HK-2 (cell line): ENCODE measurements at regions not wholly inside any gene's neighbourhood (a gene's known extent, or its start where the extent isn't known, plus 50 kb on each side); places are given as distances from the start of the nearest gene placed in this dataset.

ENCODE experiments used
- DNase-seq: peaks from one replicate; pipeline ENCODE4 v3.0.0-alpha.2; 2018; ENCODE audit not compliant: unreplicated experiment

DNA sequence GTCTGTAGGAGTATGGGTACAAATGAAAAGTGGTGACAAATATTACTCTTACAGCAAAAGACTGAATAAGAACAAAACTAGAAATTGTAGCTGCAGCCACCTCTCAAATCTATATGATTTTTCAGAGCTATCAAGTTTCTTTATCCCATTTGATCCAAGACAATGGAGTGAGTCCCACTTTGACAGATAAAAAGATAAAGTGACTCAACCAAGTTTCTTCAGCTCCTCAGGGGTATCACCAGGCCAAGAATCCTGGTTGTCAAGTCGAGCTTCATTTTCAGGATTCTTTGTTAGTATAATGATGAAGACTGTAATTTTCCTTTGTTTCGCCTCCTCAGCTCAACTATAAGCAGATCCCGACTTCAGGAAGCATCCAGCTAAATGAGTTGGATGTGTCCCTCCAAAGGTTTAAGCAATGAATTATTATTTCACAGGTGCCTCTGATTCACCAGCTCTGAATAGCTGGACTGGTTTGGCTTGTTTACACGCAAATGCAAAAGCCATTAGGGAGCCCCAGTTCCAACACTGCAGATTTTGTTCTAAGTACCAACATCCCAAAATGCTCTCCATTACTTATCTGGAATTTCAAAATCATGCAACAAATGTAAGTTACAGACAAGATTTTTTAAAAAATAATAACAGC lies 238.9 kb downstream of the MAFB start:
- DNase-seq = no peak

DNA sequence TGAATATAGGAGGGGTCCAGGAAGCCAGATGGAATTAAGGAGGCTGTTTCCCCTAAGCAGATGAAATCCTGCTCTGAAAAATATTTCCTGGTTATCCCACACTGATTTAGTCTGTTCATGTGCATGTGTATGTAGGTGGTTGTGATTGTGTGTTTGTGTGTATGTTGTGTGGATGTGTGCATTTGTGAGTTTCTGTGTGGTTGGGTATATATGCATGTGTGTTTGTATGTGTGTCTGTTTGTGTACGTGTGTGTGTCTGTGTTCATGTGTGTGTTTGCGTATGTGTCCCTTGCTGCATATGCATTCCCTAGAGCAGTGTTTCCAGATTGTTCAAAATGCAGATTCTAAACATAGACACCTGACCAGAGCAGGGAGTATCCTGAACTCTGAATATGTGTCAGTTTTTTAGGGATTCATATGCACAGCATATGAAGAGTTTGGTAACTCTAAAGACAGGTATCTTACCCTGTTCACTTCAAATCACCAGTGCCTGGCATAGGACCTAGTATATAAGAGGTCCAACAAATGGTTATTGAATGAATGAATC lies 239.8 kb downstream of the MAFB start:
- DNase-seq = no peak

DNA sequence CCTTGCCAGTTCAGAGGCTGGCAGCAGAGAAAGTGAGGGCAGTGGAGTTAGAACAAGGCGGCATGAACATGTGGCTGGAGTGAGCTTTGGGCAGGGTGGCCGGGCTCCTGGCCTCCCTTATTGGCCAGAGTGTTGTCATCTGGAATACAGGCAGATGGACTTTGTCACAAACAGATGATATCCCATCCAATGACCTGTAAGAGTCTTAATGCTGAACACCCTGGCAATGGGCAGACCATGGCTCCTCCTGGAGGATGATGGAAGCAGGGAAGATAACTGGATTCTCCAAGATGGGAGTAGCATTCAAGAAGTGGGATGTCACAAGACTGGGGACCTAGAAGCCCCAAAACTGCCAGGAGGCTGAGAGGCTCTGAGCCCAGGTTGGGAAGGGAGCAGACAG lies 242.1 kb downstream of the MAFB start:
- DNase-seq = no peak

DNA sequence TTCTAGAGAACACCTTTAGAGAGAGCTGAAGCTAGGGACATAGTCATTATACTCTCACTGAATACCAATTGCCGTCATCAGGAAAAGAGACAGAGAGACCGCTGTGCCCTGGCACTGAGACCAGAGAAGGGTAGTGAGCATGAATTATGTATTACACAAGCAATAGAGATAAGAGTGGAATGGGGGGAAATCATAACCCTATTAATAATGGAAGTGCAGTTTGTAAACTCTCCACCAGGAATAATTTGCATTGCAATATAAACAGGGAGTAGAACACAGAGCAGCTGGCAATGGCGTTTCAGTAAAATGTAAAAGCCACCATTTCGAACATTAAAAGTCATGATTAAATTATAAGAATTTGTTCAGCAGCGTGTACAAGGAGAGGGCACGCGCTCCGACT lies 244.5 kb downstream of the MAFB start:
- no peak for DNase-seq

DNA sequence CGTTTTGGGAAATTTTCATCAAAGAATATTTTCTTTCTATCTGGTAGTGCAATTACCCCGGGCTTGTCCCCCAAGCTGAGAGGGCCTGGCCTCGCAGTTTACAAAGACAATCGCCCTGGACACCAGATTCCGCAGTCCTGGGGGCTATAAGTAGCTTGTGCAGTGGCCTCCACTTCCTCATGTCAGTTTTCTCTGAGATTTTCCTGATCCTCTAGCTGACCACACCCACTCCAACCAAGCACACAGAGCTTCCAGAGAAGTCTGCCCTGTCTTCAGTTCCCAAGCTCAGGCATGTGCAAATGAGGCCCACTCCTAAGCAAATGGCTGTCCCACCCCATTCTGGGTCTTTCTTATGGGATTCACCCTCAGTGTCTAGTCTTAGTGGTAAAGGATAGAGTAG lies 245.3 kb downstream of the MAFB start:
- no peak for DNase-seq

DNA sequence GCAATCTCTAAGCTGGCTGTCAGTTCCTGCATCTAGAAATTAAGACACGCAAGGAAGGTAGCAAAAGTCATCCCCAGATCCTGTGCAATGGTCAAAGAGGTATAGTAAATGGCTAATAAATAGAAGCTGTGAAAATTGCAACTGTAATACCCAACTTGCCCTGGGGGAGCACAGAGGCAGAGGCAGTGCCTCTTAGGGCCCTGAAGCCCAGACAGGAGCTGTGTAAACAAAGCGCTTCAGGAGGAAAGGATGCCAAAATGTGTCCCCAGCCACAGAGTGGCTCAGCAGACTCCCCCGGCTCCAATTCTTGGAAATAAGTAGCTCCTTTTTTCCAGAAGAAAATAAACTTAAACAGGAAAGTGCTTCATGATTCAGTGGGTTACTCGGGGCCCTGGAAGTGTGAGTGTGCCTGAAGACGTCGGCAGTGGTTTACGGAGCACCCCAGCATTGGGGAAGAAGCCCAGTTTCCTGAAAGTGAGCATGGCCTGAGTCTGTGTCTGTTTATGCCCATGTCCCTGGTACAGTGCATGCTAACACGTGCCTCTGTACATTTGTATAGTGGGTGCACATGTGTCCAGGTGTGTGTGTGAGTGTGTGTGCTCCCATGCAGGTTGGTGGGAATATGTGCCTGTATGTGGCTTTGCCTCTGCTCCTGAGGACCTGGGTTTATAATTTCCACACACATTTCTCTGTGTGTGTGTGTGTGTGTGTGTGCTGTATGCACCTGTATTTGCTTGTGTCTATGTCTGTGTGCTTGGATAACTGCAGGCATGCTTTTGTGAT lies 246.7 kb downstream of the MAFB start:
- DNase-seq = no peak

DNA sequence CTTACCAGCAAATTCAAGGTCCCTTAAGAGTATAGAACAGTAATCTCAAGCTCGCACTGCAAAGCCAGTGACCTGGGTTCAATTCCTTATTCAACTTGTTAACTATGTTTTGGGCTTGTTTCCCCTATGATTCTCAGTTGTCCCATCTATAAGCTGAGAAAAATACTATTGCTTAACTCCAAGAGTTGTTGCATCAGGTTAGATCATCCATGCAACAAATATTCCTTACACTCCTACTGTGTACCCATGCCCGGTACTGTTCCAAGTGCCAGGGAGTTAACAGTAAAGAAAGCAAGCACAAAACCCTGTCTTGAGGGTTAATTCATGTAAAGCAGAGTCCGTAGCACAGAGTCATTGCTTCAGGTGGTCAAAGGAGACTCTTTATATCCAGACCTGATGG lies 247.3 kb downstream of the MAFB start:
- DNase-seq = no peak

DNA sequence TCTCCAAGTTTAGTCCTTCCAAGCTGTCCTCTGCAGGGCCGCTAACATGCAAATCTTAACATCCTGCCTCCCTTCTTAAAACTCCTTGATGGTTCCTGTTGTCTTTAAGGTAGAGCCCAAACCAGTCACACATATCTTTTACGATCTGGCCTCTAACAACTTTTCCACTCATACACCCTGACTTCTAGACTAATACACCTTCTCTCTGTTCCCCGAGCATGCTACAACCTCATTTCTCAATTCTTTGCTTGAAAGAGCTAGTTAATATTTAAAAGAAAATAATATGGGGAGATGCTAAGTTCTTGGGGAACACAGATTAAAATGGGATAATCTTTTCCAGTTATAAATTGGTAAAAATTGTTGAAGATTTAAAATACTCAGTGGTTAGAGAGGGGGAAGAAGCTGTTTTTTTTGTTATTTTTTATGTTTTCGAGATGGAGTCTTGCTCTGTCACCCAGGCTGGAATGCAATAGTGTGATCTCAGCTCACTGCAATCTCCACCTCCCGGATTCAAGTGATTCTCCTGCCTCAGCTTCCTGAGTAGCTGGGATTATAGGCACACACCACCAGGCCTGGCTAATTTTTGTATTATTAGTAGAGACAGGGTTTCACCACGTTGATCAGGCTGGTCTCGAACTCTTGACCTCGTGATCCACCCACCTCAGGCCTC lies 250.7 kb downstream of the MAFB start:
- no peak for DNase-seq

DNA sequence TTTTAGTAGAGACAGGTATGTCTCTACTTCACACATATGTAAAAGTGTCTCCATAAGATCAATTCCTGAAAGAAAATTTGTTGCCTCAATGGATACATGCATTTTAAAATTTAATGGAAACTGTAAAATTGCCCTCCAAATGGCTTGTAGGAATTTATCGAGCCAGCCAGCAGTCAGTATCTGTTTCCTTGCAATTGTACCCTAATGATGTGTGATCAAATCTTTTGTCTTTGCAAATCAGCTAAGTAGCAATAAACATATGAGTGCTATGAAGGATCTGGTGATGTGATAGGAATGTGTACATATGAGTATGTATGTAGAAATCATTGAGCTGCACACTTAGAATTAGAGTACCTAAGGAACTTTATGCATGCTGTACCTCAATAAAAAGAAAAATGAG lies 253.0 kb downstream of the MAFB start:
- DNase-seq = no peak

DNA sequence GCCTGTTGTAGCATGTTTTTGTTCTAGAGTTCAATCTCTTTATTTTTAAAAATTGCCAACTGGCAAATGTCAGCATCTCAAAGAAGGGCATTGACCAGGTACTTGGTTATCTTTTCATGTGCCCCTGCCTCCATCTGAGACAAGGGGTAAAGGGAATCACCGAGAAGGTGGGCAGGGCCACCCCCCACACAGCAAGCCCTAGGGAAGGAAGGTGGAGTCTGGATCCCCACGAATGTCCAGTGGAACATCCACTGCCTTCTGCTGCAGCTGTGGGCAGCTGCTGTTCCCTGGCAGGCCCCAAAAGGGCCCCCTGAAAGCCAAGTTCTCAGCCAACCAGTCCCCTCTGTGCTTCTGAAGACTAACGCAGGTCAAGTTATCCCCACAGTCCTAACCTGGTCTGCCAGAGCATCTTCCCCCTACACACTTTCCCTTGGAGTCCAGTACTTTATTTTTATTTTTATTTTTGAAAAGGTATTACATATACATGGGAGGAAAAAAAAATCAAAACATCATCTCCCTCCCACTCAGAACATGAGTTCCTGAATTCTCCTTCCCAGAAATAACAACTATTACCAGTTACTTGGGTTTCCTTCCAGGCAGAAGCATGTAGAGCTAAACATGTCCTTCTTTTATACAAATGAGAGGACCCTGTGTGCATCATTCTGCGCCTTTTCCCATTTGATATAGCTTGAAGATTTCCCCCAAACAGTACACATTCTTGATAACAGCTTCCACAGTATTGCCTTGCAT lies 253.7 kb downstream of the MAFB start:
- DNase-seq = no peak

DNA sequence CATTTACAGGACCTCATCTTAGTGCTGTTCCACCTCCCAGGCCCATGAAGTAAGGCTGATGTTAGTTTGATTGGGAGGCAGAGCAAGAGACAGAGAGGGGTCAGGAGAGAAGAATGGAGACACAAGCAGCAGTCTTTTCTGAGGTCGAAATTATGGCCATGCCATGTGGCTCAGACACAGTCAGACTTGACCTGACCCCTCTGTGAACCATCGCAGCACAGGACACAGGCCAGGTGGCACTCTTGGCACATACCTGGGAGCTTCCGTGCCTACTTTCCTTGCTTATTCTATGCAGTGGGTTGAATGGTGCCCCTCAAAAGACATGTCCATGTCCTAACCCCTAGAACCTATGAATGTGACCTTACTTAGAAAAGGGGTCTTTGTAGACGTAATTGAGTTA lies 254.9 kb downstream of the MAFB start:
- DNase-seq = no peak

DNA sequence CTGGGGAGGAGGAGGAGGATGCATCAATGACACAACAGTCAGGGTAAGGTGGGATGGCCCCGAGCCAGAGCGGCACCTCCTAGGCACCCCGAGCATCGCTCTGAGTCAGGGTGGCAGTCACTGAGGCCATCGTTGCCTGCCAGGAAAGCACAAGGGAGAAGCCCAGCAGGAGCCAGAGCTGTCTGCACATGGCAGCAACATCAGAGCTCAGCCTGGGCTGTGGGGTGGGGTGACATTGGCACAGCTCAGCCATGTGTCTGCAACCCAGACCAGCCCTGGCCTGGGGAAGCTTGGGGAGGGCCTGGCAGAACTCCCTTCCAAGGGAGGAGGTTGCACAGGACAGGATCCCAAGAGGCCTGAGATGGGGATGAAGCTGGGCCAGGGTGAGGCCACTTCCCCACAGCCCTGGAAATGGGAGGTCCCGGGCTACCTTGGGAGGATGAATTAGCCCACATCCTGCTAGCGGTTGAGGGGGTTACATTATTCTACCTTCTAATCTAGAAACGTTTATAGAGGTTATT lies 255.6 kb downstream of the MAFB start:
- DNase-seq = no peak

DNA sequence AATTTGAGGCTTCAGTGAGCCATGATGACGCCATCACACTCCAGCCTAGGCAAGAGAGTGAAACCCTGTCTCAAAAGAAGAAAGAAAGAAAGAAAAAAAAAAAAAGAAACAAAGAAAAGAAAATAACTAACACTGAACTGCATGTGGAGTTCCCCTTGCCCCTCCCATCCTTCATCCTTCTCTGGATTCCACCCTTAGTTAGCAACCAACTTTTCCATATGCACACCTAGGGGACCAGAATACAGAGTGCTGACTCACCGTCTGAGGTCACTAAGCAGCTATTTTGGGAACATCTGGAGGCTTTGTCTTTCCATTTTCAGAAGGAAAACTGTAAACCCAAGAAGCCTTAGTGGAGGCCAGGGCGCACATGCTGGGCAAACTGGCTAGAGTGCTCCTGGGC lies 257.4 kb downstream of the MAFB start:
- no peak for DNase-seq

DNA sequence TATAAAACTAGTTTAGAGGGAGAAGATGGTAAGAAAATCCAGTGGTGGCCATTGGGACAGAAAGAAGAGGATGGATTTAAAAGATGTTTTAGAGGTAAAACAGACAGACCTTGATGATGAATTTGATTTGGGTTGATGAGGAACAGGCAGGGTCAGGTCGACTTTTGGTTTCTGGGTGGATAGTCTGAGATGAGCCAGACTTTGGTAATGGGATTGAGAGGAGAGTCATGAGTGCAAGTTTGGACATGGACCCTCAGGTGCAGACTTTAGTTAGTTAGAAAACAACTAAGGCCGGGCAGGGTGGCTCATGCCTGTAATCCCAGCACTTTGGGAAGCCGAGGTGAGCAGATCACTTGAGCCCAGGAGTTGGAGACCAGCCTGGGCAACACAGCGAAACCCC lies 257.9 kb downstream of the MAFB start:
- no peak for DNase-seq

DNA sequence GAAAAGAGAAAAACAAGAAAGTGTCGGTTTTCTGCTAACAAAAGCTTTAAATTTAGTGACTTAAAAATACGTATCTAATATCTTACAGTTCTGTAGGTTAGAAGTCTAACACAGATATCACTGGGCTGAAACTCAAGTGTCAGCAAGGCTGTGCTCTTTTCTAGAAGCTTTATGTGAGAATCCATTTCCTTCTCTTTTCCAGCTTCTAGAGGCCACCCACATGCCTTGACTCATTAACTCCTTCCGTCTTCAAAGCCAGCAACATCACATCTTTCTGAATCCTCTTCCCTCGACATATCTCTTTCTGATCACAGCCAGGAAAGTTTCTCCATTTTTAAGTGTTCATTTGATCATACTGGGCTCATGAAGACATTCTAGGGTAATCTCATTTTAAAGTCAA lies 262.0 kb downstream of the MAFB start:
- no peak for DNase-seq

DNA sequence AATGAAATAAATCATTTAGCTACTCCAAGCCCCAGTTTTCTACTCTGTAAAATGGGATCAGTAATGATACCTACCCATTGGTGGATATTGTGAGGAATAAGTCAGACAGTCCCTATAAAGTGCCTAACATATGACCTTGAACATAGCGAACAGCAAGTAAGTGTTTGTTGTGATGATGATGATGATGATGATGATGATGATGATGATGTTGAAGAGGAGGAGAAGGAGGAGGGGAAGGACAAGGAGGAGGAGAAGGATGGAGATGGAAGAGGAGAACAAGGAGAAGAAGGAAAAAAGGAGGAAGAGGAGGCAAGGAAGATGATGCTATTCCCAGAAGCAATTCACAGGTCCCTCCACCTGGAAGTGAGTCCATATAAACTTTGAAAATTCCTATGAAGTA lies 264.3 kb downstream of the MAFB start:
- DNase-seq = no peak

DNA sequence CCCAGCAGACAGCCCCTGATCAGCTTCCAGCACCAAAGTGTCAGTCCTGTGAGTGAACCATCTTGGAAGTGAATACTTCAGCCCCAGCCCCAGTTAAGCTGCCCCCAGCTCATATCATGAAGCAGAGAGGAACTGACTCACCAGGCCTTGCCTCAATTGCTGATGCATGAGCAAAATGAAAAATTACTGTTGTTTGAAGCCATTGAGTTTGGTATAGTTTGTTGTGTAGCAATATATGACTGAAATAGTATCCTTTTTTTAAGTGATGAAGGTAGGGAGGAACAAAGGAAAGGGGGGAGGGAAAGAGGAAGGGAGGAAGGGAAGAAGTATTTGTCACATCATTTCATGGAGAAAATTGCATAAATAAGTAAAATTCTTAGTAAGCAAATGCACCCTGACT lies 266.4 kb downstream of the MAFB start:
- no peak for DNase-seq

DNA sequence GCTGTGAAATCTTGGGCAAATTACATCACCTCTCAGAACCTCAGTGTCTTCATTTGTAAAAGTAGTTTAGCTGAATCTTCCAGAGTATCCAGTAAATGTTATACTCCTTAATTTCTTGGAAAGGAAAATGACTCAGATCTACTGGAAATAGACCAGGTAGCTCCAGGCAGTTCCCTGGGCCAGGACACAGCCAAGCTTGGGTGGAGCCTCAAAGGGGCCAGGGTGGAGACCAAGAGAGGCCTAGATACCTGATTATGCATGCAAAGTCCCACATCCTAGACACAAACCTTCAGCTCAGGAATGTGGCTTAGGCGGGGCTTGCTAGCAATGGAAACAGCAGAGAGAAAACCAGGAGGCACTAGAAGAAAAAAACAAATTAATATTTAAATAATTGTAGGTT lies 272.8 kb downstream of the MAFB start:
- no peak for DNase-seq

DNA sequence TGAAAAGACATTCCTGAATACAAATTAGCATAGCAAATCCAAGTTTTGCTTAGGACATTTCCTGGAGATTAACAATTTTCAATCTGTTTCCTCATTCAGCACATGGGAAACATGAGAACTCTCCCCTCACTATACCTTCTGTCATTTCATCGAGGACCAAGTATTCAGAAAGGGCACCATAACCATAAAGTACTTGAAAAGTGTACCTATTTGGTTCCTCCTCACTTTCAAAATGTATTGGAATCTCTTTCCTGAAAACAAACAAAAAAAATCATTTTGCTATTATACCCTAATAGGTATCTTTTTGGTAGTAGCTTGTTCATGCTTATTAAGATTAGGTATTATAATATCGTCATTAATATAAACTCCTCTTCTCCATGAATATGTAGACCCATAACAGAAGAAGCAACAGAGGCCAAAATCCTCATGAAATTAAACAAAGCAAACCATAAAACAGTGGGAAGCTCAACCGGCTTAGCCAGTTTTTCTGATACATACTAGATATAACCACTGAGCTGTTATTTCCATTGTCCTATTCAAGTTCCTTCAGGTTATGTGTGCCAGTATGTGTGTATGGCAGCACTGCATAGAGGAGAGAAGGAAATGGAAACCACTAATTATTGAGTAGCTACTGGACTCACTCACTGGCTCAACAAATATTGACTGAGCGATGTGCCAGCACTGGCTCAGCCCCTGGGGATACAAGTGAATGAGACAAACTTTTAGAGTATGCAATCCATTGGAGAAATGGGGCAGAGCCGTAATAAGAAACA lies 274.0 kb downstream of the MAFB start:
- no peak for DNase-seq

DNA sequence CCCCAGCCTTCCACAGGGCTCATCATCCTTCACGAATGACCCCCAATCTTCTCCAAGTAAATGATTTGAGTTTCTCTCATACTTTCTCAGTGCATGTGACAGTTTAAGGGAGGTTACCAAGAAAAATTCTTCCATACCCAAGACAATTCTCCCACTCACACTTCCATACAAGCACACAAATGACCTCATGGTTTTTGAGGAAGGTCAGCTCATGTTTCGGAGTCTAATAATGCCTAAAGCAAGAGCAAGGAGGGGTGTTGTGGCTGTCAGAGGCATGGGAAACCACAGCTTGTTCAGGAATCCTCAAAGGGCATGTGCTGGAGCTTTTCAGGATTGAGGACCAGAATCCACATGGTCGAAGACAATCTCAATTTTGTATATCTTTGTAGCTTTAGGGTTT lies 279.0 kb downstream of the MAFB start:
- no peak for DNase-seq

DNA sequence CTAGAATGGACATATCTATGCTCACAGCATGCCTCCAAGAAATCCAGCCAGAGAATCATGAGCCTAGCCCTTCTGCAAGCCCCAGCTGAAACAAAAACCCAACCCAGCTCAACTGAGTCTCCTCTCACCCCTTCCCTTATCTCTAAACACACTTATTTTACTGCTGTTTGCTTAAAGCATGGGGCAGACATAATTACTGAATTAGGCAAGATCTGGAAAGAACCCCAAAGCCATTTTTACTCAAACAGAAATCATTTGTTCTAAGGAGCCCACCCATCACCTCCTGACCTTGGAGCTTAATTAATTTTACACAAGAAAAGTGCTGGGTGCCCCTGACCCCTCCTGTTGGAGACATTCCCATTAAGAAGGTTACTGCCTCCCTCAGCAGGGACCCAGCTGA lies 291.6 kb downstream of the MAFB start:
- no peak for DNase-seq
